NOMO-1 treated with dmso at 0.1 percent for 144 hours (cell line): ENCODE measurements at regions not wholly inside any gene's neighbourhood (a gene's known extent, or its start where the extent isn't known, plus 50 kb on each side); places are given as distances from the start of the nearest gene placed in this dataset.
"Not testable (repeated sequence)": the region's sequence is repeated elsewhere in the genome, so short reads cannot be mapped to it uniquely, and the experiment has no call there.

Experiments
- DNase-seq: peaks from one replicate; lab custom pipeline; 2025; ENCODE audit not compliant: unreplicated experiment; lab: John Stamatoyannopoulos, UW

- no peak for DNase-seq
Observed at GRCh38 chr14:88929656-88930436, 105.4 kb downstream of the TTC8 start.

GRCh38 chr14:88931321-88932110 is 107.1 kb downstream of the TTC8 start:
- no peak for DNase-seq

- no peak for DNase-seq
Observed at GRCh38 chr14:88933191-88933590, 108.7 kb downstream of the TTC8 start.

GRCh38 chr14:88934351-88934806 is 109.9 kb downstream of the TTC8 start:
- DNase-seq = no peak

- no peak for DNase-seq
Observed at GRCh38 chr14:88935083-88935482, 110.6 kb downstream of the TTC8 start.

GRCh38 chr14:88937706-88938105 is 113.3 kb downstream of the TTC8 start:
- no peak for DNase-seq

GRCh38 chr14:88940671-88941070 is 116.2 kb downstream of the TTC8 start:
- DNase-seq = no peak

- DNase-seq = no peak
Observed at GRCh38 chr14:88941414-88941813, 117.0 kb downstream of the TTC8 start.

- no peak for DNase-seq
Observed at GRCh38 chr14:88947646-88948598, 123.5 kb downstream of the TTC8 start.

- DNase-seq = no peak
Observed at GRCh38 chr14:88950069-88950468, 125.6 kb downstream of the TTC8 start.

GRCh38 chr14:88951370-88951769 is 126.9 kb downstream of the TTC8 start:
- no peak for DNase-seq

- DNase-seq = no peak
Observed at GRCh38 chr14:88952901-88953300, 128.4 kb downstream of the TTC8 start.

GRCh38 chr14:88955455-88955854 is 131.0 kb downstream of the TTC8 start:
- no peak for DNase-seq

- no peak for DNase-seq
Observed at GRCh38 chr14:88960496-88960895, 136.0 kb downstream of the TTC8 start.

- DNase-seq = no peak
Observed at GRCh38 chr14:88961214-88961613, 136.8 kb downstream of the TTC8 start.

- DNase-seq = no peak
Observed at GRCh38 chr14:88962356-88962755, 137.9 kb downstream of the TTC8 start.

- no peak for DNase-seq
Observed at GRCh38 chr14:88967299-88967698, 142.8 kb downstream of the TTC8 start.

- no peak for DNase-seq
Observed at GRCh38 chr14:88975043-88975830, 150.8 kb downstream of the TTC8 start.

GRCh38 chr14:88975926-88976325 is 151.5 kb downstream of the TTC8 start:
- no peak for DNase-seq

GRCh38 chr14:88980907-88981306 is 156.5 kb downstream of the TTC8 start:
- DNase-seq = not testable (repeated sequence)
